ENCODE measurements at regions not wholly inside any gene's neighbourhood (a gene's known extent, or its start where the extent isn't known, plus 50 kb on each side); places are given as distances from the start of the nearest gene placed in this dataset.

GRCh38 chr6:148274809-148275208, 67.8 kb upstream of the SASH1 start:
- no peak for TF ChIP-seq CTCF (IDR thresholded peaks at IDR 0.05; ENCODE audit: insufficient read depth, low read length, severe bottlenecking)
- no peak overlapping the region for H3K4me3 ChIP-seq (ENCODE audit: low read depth, low read length)
- no peaks in the 10 kb centered on the region for H3K27me3 ChIP-seq (ENCODE audit: control insufficient read depth, insufficient read depth, low read length)
- H3K36me3 ChIP-seq (ENCODE audit: control insufficient read depth, insufficient read depth, low read length), result no peaks in the 10 kb centered on the region
- DNase-seq (ENCODE audit: low read depth) (no peak), FAIRE-seq (no peak)

GRCh38 chr6:148285205-148285604, 57.4 kb upstream of the SASH1 start:
- no peaks in the 10 kb centered on the region for H3K36me3 ChIP-seq (ENCODE audit: control insufficient read depth, insufficient read depth, low read length)
- no peak for FAIRE-seq
- no peak for DNase-seq (ENCODE audit: low read depth)
- no peak overlapping the region for H3K4me3 ChIP-seq (ENCODE audit: low read depth, low read length)
- no peaks in the 10 kb centered on the region for H3K27me3 ChIP-seq (ENCODE audit: control insufficient read depth, insufficient read depth, low read length)
- no peak for TF ChIP-seq CTCF (IDR thresholded peaks at IDR 0.05; ENCODE audit: insufficient read depth, low read length, severe bottlenecking)

- FAIRE-seq (no peak), DNase-seq (ENCODE audit: low read depth) (no peak)
Measured at GRCh38 chr6:148286563-148286962, 56.1 kb upstream of the SASH1 start.

GRCh38 chr6:148287623-148288333, 54.9 kb upstream of the SASH1 start:
- TF ChIP-seq CTCF (IDR thresholded peaks at IDR 0.05; ENCODE audit: insufficient read depth, low read length, severe bottlenecking), result no peak
- no peak for DNase-seq (ENCODE audit: low read depth)
- no peak for FAIRE-seq
- Histone ChIP-seq H3K27me3 (ENCODE audit: control insufficient read depth, insufficient read depth, low read length) (no peaks in the 10 kb centered on the region), H3K4me3 (ENCODE audit: low read depth, low read length) (no peak overlapping the region), H3K36me3 (ENCODE audit: control insufficient read depth, insufficient read depth, low read length) (no peaks in the 10 kb centered on the region)

More at GRCh38 chr6:148286563-148286962, 56.1 kb upstream of the SASH1 start:
- Histone ChIP-seq H3K36me3 (ENCODE audit: control insufficient read depth, insufficient read depth, low read length) (no peaks in the 10 kb centered on the region), H3K4me3 (ENCODE audit: low read depth, low read length) (no peak overlapping the region), H3K27me3 (ENCODE audit: control insufficient read depth, insufficient read depth, low read length) (no peaks in the 10 kb centered on the region)
- no peak for TF ChIP-seq CTCF (IDR thresholded peaks at IDR 0.05; ENCODE audit: insufficient read depth, low read length, severe bottlenecking)

- DNase-seq (ENCODE audit: low read depth) (no peak), FAIRE-seq (no peak)
- H3K36me3 ChIP-seq (ENCODE audit: control insufficient read depth, insufficient read depth, low read length), result no peaks in the 10 kb centered on the region
- no peaks in the 10 kb centered on the region for H3K27me3 ChIP-seq (ENCODE audit: control insufficient read depth, insufficient read depth, low read length)
- no peak for TF ChIP-seq CTCF (IDR thresholded peaks at IDR 0.05; ENCODE audit: insufficient read depth, low read length, severe bottlenecking)
- no peak overlapping the region for H3K4me3 ChIP-seq (ENCODE audit: low read depth, low read length)
Measured at GRCh38 chr6:148288541-148288940, 54.1 kb upstream of the SASH1 start.

- no peaks in the 10 kb centered on the region for H3K27me3 ChIP-seq (ENCODE audit: control insufficient read depth, insufficient read depth, low read length)
Measured at GRCh38 chr6:148289153-148289552, 53.5 kb upstream of the SASH1 start.

More at GRCh38 chr6:148289153-148289552, 53.5 kb upstream of the SASH1 start:
- no peak for FAIRE-seq
- DNase-seq (ENCODE audit: low read depth), result no peak
- no peak for TF ChIP-seq CTCF (IDR thresholded peaks at IDR 0.05; ENCODE audit: insufficient read depth, low read length, severe bottlenecking)
- H3K4me3 ChIP-seq (ENCODE audit: low read depth, low read length), result no peak overlapping the region
- H3K36me3 ChIP-seq (ENCODE audit: control insufficient read depth, insufficient read depth, low read length), result no peaks in the 10 kb centered on the region

All from bronchial epithelial cell (primary cell).